A549 (cell line): ENCODE measurements at regions not wholly inside any gene's neighbourhood (a gene's known extent, or its start where the extent isn't known, plus 50 kb on each side); places are given as distances from the start of the nearest gene placed in this dataset.

Experiments used
- ATAC-seq, 2 experiments: fragments of 200-7000 bp in 1 of 2; fragments of >200 bp in 1 of 2; cut with Nextera tagmentation in 1 of 2; cut with Tn5 transposase in 1 of 2; 3 replicates each; pipeline versions ENCODE4 v1.8.0 to v1.9.1; 2018 to 2020; ENCODE audit warnings: mild to moderate bottlenecking in 1 of 2, moderate library complexity in 1 of 2
- CTCF ChIA-PET: fragments of 300-600 bp; sonication (Branson Sonifier 250); formaldehyde crosslinking; extraction: SDS; loops from one replicate; lab custom pipeline; 2021; ENCODE audit warnings: antibody characterized with exemption, inconsistent platforms; lab: Yijun Ruan, JAX
- POLR2A ChIA-PET: fragments of 350-600 bp; formaldehyde crosslinking; extraction: SDS; loops from one replicate; lab custom pipeline; 2021; ENCODE audit warnings: antibody characterized with exemption, inconsistent platforms; lab: Yijun Ruan, JAX
- DNase-seq, 2 experiments: peaks; one replicate each; pipeline versions ENCODE4 v3.0.0 to v3.0.0-alpha.2; 2011 to 2016; ENCODE audit warnings: low read depth in 1 of 2, low spot score in 1 of 2
- FAIRE-seq: peaks from 2 replicates; lab custom pipeline; 2011; peaks lifted over from hg19 to GRCh38; lab: Jason Lieb, UNC
- H3K27ac ChIP-seq, 2 experiments: fragments of >200 bp; sonication (Bioruptor Twin); formaldehyde crosslinking; 3 replicates each; pipeline ENCODE4 v1.5.1; 2016 to 2017
- H3K4me1 ChIP-seq: fragments of >200 bp; sonication (Bioruptor Twin); formaldehyde crosslinking; 3 replicates; pipeline ENCODE4 v1.6.1; 2016
- H3K4me2 ChIP-seq: fragments of >200 bp; sonication (Bioruptor Twin); formaldehyde crosslinking; 3 replicates; pipeline ENCODE4 v1.6.1; 2016
- H3K4me3 ChIP-seq: fragments of >200 bp; sonication (Bioruptor Twin); formaldehyde crosslinking; 3 replicates; pipeline ENCODE4 v1.5.1; 2016
- H3K9me3 ChIP-seq: fragments of >200 bp; sonication (Bioruptor Twin); formaldehyde crosslinking; 3 replicates; pipeline ENCODE4 v1.6.1; 2016
- BCL3 ChIP-seq: fragments of >200 bp; sonication (Bioruptor Twin); formaldehyde crosslinking; IDR thresholded peaks from 3 replicates; pipeline ENCODE4 v1.6.1; 2016
- CBX8 ChIP-seq: fragments of 200-600 bp; sonication (generic); IDR thresholded peaks from 2 replicates; pipeline ENCODE4 v1.6.1; 2016
- CEBPB ChIP-seq, 2 experiments: fragments of >200 bp in 1 of 2; sonication (Bioruptor Twin) in 1 of 2; formaldehyde crosslinking in 1 of 2; IDR thresholded peaks; 2 replicates each; pipeline ENCODE4 v1.6.1; 2012 to 2016
- CTCF ChIP-seq: fragments of >200 bp; sonication (Bioruptor Twin); formaldehyde crosslinking; IDR thresholded peaks from 3 replicates; pipeline ENCODE4 v1.5.1; 2016
- FOSB ChIP-seq: fragments of 250-450 bp; sonication (Bioruptor Pico); IDR thresholded peaks from 2 replicates; pipeline ENCODE4 v1.5.0; 2020; ENCODE audit warnings: mild to moderate bottlenecking, moderate library complexity
- GATA3 ChIP-seq: IDR thresholded peaks from 2 replicates; pipeline ENCODE4 v1.6.1; 2012; ENCODE audit warnings: borderline replicate concordance
- HEYL ChIP-seq: fragments of 250-450 bp; sonication (Bioruptor Pico); IDR thresholded peaks from 2 replicates; pipeline ENCODE4 v1.8.0; 2021; ENCODE audit warnings: mild to moderate bottlenecking, moderate library complexity
- HOXA7 ChIP-seq: fragments of 250-450 bp; sonication (Bioruptor Pico); IDR thresholded peaks from 2 replicates; pipeline ENCODE4 v1.5.0; 2020; ENCODE audit warnings: mild to moderate bottlenecking, moderate library complexity
- HOXB5 ChIP-seq: fragments of 250-450 bp; sonication (Bioruptor Pico); IDR thresholded peaks from 2 replicates; pipeline ENCODE4 v1.5.0; 2020; ENCODE audit warnings: mild to moderate bottlenecking, moderate library complexity
- KDM5A ChIP-seq: fragments of 200-600 bp; sonication (generic); IDR thresholded peaks from 2 replicates; pipeline ENCODE4 v1.6.1; 2016; ENCODE audit warnings: antibody characterized with exemption, mild to moderate bottlenecking
- MYC ChIP-seq: IDR thresholded peaks from 2 replicates; pipeline ENCODE4 v1.6.1; 2012; ENCODE audit warnings: mild to moderate bottlenecking, inconsistent platforms, low read length, improper control_type of control experiment, borderline replicate concordance
- POLR2AphosphoS2 ChIP-seq: conservative IDR thresholded peaks from 2 replicates; pipeline ENCODE4 v1.6.1; 2012; ENCODE audit warnings: low read length, improper control_type of control experiment, inconsistent platforms
- RARB ChIP-seq: fragments of 250-450 bp; sonication (Bioruptor Pico); IDR thresholded peaks from 2 replicates; pipeline ENCODE4 v1.8.0; 2021; ENCODE audit warnings: mild to moderate bottlenecking, moderate library complexity
- RCOR1 ChIP-seq: fragments of 150-350 bp; IDR thresholded peaks from 2 replicates; pipeline ENCODE4 v1.6.1; 2014; ENCODE audit warnings: antibody characterized with exemption, low read length, low read depth
- REST ChIP-seq: fragments of 200-600 bp; sonication (generic); IDR thresholded peaks from 2 replicates; pipeline ENCODE4 v1.6.1; 2016; ENCODE audit warnings: antibody characterized with exemption, mild to moderate bottlenecking, moderate library complexity
- ZFP36 ChIP-seq: fragments of 450-650 bp; IDR thresholded peaks from 2 replicates; pipeline ENCODE4 v1.6.1; 2014; ENCODE audit warnings: borderline replicate concordance; ENCODE audit not compliant: partially characterized antibody
- ZNF302 ChIP-seq: fragments of 250-450 bp; sonication (Bioruptor Pico); IDR thresholded peaks from 2 replicates; pipeline ENCODE4 v1.9.0; 2021; ENCODE audit warnings: inconsistent platforms, mild to moderate bottlenecking, moderate library complexity
- ZSCAN20 ChIP-seq: fragments of 250-450 bp; sonication (Bioruptor Pico); IDR thresholded peaks from 2 replicates; pipeline ENCODE4 v1.8.0; 2022; ENCODE audit warnings: mild to moderate bottlenecking, moderate library complexity
- WGBS: methylation state at CpG from one replicate; pipeline ENCODE4 v1.1.6; 2017; ENCODE audit errors: missing lambda C conversion rate; 5-methylcytosine and 5-hydroxymethylcytosine counted together
- TF ChIP-seq, protein P1 (sequence below): fragments of >200 bp; sonication (Bioruptor Twin); formaldehyde crosslinking; IDR thresholded peaks from 2 replicates; pipeline ENCODE4 v1.6.1; 2016

DNA sequence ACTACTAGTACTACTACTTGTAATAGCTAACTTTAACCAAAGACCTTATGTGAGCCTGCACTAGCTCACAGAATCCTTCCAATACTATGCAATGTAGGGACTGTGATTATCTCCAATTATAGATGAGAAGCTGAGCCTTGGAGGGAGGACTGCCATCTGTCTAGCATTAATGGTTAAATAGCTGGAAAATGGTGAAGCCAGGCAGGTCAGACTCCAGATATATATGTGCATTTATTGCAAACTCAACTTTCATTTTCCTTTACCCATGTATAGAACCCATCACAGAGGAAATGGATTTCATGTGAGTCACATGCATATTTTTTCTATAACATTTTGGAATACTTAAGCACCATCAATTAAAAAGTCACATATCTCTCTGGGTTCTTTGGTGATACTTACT is 229.9 kb downstream of the BCAS1 start:
- no peaks in the 10 kb centered on the region for H3K9me3 ChIP-seq
- no peak overlapping the region for H3K4me3 ChIP-seq
- FAIRE-seq (no peak), DNase-seq (no peak)
- CTCF ChIA-PET: interaction anchor here (0.7 to 1.8 kb wide), 8 partner anchors 16 to 262 kb away, joined by 3 to 7 read pairs (median 3); no protein-coding TSS in a partner anchor
- no peak overlapping the region for H3K4me2 ChIP-seq
- POLR2A ChIA-PET: no interaction called here
- H3K27ac ChIP-seq: no peak overlapping the region
- no peak for TF ChIP-seq REST
- TF ChIP-seq, all 56 proteins: peak for 0
- peaks cover 20% of the 10 kb centered on the region for H3K4me1 ChIP-seq
- no peak for ATAC-seq

GRCh38 chr20:53839423-53840176 is 230.8 kb downstream of the BCAS1 start:
- ChIA-PET POLR2A (no interaction called here), CTCF (interaction anchor here (0.7 to 1.8 kb wide), 6 partner anchors 26 to 261 kb away, joined by 3 to 7 read pairs (median 4); no protein-coding TSS in a partner anchor)
- FAIRE-seq (no peak), DNase-seq (no peak), ATAC-seq (no peak; a peak in 1 of 6 replicates)
- H3K4me3 ChIP-seq: no peak overlapping the region
- WGBS: 72% methylated on average over 8 of the region's 8 CpGs
- no peaks in the 10 kb centered on the region for H3K9me3 ChIP-seq
- H3K4me2 ChIP-seq: no peak overlapping the region
- TF ChIP-seq CTCF (no peak), HOXA7 (CRISPR knock-in tag) (no peak), FOSB (CRISPR knock-in tag) (no peak), CEBPB (IDR thresholded peaks at IDR 0.05) (no peak), MYC (no peak), KDM5A (no peak), RARB (CRISPR knock-in tag) (no peak), ZNF302 (no peak), ZFP36 (no peak), GATA3 (no peak), BCL3 (no peak), HOXB5 (CRISPR knock-in tag) (no peak), ZSCAN20 (CRISPR knock-in tag) (no peak), RCOR1 (no peak), POLR2AphosphoS2 (no peak), CBX8 (no peak), REST (no peak), HEYL (no peak)
- TF ChIP-seq, protein P1, sequence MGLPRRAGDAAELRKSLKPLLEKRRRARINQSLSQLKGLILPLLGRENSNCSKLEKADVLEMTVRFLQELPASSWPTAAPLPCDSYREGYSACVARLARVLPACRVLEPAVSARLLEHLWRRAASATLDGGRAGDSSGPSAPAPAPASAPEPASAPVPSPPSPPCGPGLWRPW: no peak
- peaks cover 14% of the 10 kb centered on the region for H3K4me1 ChIP-seq
- H3K27ac ChIP-seq: peak overlapping the region in 1 of 2 experiments; percentile 72; a peak in 3 of 6 replicates
